Psoas muscle (tissue), 7 donors: ENCODE measurements at regions not wholly inside any gene's neighbourhood (a gene's known extent, or its start where the extent isn't known, plus 50 kb on each side); places are given as distances from the start of the nearest gene placed in this dataset.

Source experiments
- ATAC-seq, 4 donors: fragments of 200-7000 bp; cut with Tn5 transposase; one replicate each; pipeline ENCODE4 v1.9.1; 2020; ENCODE audit warnings: moderate library complexity in 3 of 4, mild to moderate bottlenecking in 2 of 4
- DNase-seq, 2 donors: peaks; one replicate each; pipeline ENCODE4 v3.0.0-alpha.2; 2020
- H3K27ac ChIP-seq: fragments of 200-600 bp; one replicate; pipeline ENCODE4 v1.8.0; 2022
- H3K27me3 ChIP-seq, 3 donors: fragments of 200-600 bp in 1 of 3; one replicate each; pipeline versions ENCODE4 v1.6.1 to v1.8.0; 2013 to 2022; ENCODE audit warnings: low read length in 2 of 3, mild to moderate bottlenecking in 2 of 3, moderate library complexity in 1 of 3; ENCODE audit not compliant: insufficient read depth in 3 of 3
- H3K36me3 ChIP-seq, 2 donors: fragments of 200-600 bp in 1 of 2; one replicate each; pipeline versions ENCODE4 v1.6.1 to v1.8.0; 2013 to 2022; ENCODE audit warnings: low read depth in 1 of 2, mild to moderate bottlenecking in 1 of 2, moderate library complexity in 1 of 2; ENCODE audit not compliant: insufficient read depth in 1 of 2
- H3K4me1 ChIP-seq: fragments of 200-600 bp; one replicate; pipeline ENCODE4 v1.8.0; 2022
- H3K4me3 ChIP-seq: fragments of 200-600 bp; one replicate; pipeline ENCODE4 v1.8.0; 2022; ENCODE audit warnings: mild to moderate bottlenecking
- H3K9me3 ChIP-seq: fragments of 200-600 bp; one replicate; pipeline ENCODE4 v1.8.0; 2022
- CTCF ChIP-seq: fragments of 200-600 bp; IDR thresholded peaks from one replicate; pipeline ENCODE4 v1.8.0; 2022; ENCODE audit warnings: antibody characterized with exemption
- WGBS, 3 donors: extraction: QIAGEN DNeasy Blood & Tissue Kit; methylation state at CpG; one replicate each; pipeline versions ENCODE4 v1.1.6 to v1.1.7; 2013; 5-methylcytosine and 5-hydroxymethylcytosine counted together
- intact Hi-C, 2 donors: fragments of 100-400 bp; cut with DNase I; formaldehyde crosslinking; loops; one replicate each; pipeline versions ENCODE4 v1.11.0 to v1.14.2; 2022
- donor health status: healthy with polysubstance abuse.
- donor health status: DM: no; HTN: no; CAD: no; lungs with moderate emphysema.
- donor health status: Bipolar disorder and iron deficiency.
- donor health status: healthy.
- donor health status: DM: yes; HTN: yes; CAD: no.
- donor health status: DM: no; HTN: no; CAD: no.
- donor health status: DM: yes; HTN: yes; CAD: no.

GRCh38 chr19:30923621-30924020 lies 425.6 kb downstream of the TSHZ3 start:
- no peak overlapping the region for H3K4me3 ChIP-seq
- H3K27me3 ChIP-seq = peaks cover 0 to 3% (median 0%) of the 10 kb centered on the region in 3 donors
- no peaks in the 10 kb centered on the region for H3K36me3 ChIP-seq
- H3K27ac ChIP-seq = no peak overlapping the region
- WGBS, 3 donors = 38 to 52% (median 43%) methylated on average over 4 of the region's 4 CpGs
- peaks cover 2% of the 10 kb centered on the region for H3K9me3 ChIP-seq
- H3K4me1 ChIP-seq = no peaks in the 10 kb centered on the region
- intact Hi-C loops = no loop called here
- ATAC-seq (no peak), DNase-seq (no peak)
- no peak for TF ChIP-seq CTCF

- Histone ChIP-seq H3K9me3 (no peaks in the 10 kb centered on the region), H3K27me3 (peaks cover 0 to 3% (median 0%) of the 10 kb centered on the region in 3 donors), H3K4me3 (no peak overlapping the region), H3K36me3 (no peaks in the 10 kb centered on the region), H3K4me1 (no peaks in the 10 kb centered on the region), H3K27ac (no peak overlapping the region)
- intact Hi-C loops = no loop called here
- no peak for TF ChIP-seq CTCF
- 55 to 64% (median 58%) methylated on average over 4 of the region's 4 CpGs for WGBS, 3 donors
- DNase-seq (no peak), ATAC-seq (no peak)
Measured at GRCh38 chr19:30923096-30923495, 426.1 kb downstream of the TSHZ3 start.

- 71 to 81% (median 77%) methylated on average over 11 of the region's 11 CpGs for WGBS, 3 donors
- no peak for TF ChIP-seq CTCF
- intact Hi-C loops = no loop called here
- no peak overlapping the region for H3K4me3 ChIP-seq
- H3K27me3 ChIP-seq = peaks cover 0 to 3% (median 0%) of the 10 kb centered on the region in 3 donors
- H3K4me1 ChIP-seq = no peaks in the 10 kb centered on the region
- H3K9me3 ChIP-seq = no peaks in the 10 kb centered on the region
- DNase-seq (no peak), ATAC-seq (no peak)
- no peak overlapping the region for H3K27ac ChIP-seq
- no peaks in the 10 kb centered on the region for H3K36me3 ChIP-seq
Measured at GRCh38 chr19:30920222-30920621, 429.0 kb downstream of the TSHZ3 start.

GRCh38 chr19:30919737-30920136 lies 429.5 kb downstream of the TSHZ3 start:
- Histone ChIP-seq H3K4me3 (no peak overlapping the region), H3K27ac (no peak overlapping the region), H3K4me1 (no peaks in the 10 kb centered on the region), H3K36me3 (no peaks in the 10 kb centered on the region), H3K9me3 (no peaks in the 10 kb centered on the region), H3K27me3 (peaks cover 0 to 3% (median 0%) of the 10 kb centered on the region in 3 donors)
- TF ChIP-seq CTCF = no peak
- 53 to 78% (median 58%) methylated on average over 1 of the region's 1 CpG for WGBS, 3 donors
- DNase-seq = no peak
- intact Hi-C loops = no loop called here
- no peak for ATAC-seq

- ATAC-seq = no peak
- H3K36me3 ChIP-seq = no peaks in the 10 kb centered on the region
- H3K4me1 ChIP-seq = no peaks in the 10 kb centered on the region
- no peak for DNase-seq
- intact Hi-C loops = no loop called here
- no peaks in the 10 kb centered on the region for H3K9me3 ChIP-seq
- no peak overlapping the region for H3K4me3 ChIP-seq
- WGBS, 3 donors = 37 to 43% (median 40%) methylated on average over 9 of the region's 9 CpGs
- H3K27me3 ChIP-seq = no peaks in the 10 kb centered on the region
- no peak for TF ChIP-seq CTCF
- H3K27ac ChIP-seq = no peak overlapping the region
Measured at GRCh38 chr19:30916238-30916637, 433.0 kb downstream of the TSHZ3 start.
